Spleen (tissue), 11 donors: ENCODE measurements at regions not wholly inside any gene's neighbourhood (a gene's known extent, or its start where the extent isn't known, plus 50 kb on each side); places are given as distances from the start of the nearest gene placed in this dataset.

Experiments
- DNase-seq: peaks from one replicate; pipeline ENCODE4 v3.0.0-alpha.2; 2020
- H3K27ac ChIP-seq, 8 donors: fragments of 200-600 bp; sonication (generic) in 7 of 8; 1 replicate in 4 of 8; 2 replicates in 4 of 8; pipeline versions ENCODE4 v1.5.0 to v1.8.0; 2016 to 2021; ENCODE audit warnings: inconsistent platforms in 4 of 8, mild to moderate bottlenecking in 4 of 8, moderate library complexity in 1 of 8
- H3K27me3 ChIP-seq, 7 donors: fragments of 200-600 bp; sonication (generic) in 6 of 7; replicated peaks in 1 of 7; 1 replicate in 4 of 7; 2 replicates in 3 of 7; pipeline versions ENCODE4 v1.5.0 to v1.8.0; 2016 to 2021; ENCODE audit warnings: inconsistent platforms in 3 of 7, mild to moderate bottlenecking in 1 of 7
- H3K36me3 ChIP-seq, 6 donors: fragments of 200-600 bp; sonication (generic) in 5 of 6; 1 replicate in 4 of 6; 2 replicates in 2 of 6; pipeline versions ENCODE4 v1.5.0 to v1.8.0; 2016 to 2021; ENCODE audit warnings: inconsistent platforms in 2 of 6
- H3K4me1 ChIP-seq, 6 donors: fragments of 200-600 bp; sonication (generic) in 5 of 6; 1 replicate in 3 of 6; 2 replicates in 3 of 6; pipeline versions ENCODE4 v1.5.0 to v1.8.0; 2016 to 2021; ENCODE audit warnings: inconsistent platforms in 3 of 6
- H3K4me3 ChIP-seq, 8 donors: fragments of 200-600 bp; sonication (generic) in 7 of 8; 1 replicate in 4 of 8; 2 replicates in 4 of 8; pipeline versions ENCODE4 v1.5.0 to v1.8.0; 2016 to 2021; ENCODE audit warnings: inconsistent platforms in 4 of 8, mild to moderate bottlenecking in 4 of 8, moderate library complexity in 2 of 8
- H3K9me3 ChIP-seq, 8 donors: fragments of 200-600 bp; sonication (generic) in 7 of 8; 1 replicate in 4 of 8; 2 replicates in 4 of 8; pipeline versions ENCODE4 v1.5.0 to v1.8.0; 2016 to 2021; ENCODE audit warnings: inconsistent platforms in 4 of 8
- POLR2A ChIP-seq, 3 donors: fragments of 450-650 bp; IDR thresholded peaks; one replicate each; pipeline ENCODE4 v1.5.1; 2017; ENCODE audit warnings: antibody characterized with exemption in 3 of 3, mild to moderate bottlenecking in 1 of 3
- POLR2AphosphoS5 ChIP-seq, 3 donors: sonication (generic); formaldehyde crosslinking; IDR thresholded peaks; one replicate each; pipeline ENCODE4 v1.5.1; 2017; ENCODE audit warnings: antibody characterized with exemption in 3 of 3
- WGBS, 5 donors: extraction: QIAGEN DNeasy Blood & Tissue Kit in 3 of 5; methylation state at CpG; one replicate each; pipeline versions ENCODE4 v1.1.5 to v1.1.7; 2013 to 2018; 5-methylcytosine and 5-hydroxymethylcytosine counted together
- intact Hi-C: fragments of 100-400 bp; cut with DNase I; formaldehyde crosslinking; loops from one replicate; pipeline ENCODE4 v1.15.0; 2023; ENCODE audit warnings: low total_unique reads
- TF ChIP-seq, protein P1 (sequence below), 11 experiments: fragments of 200-600 bp in 7 of 11; fragments of 450-650 bp in 4 of 11; sonication (generic) in 4 of 11; IDR thresholded peaks in 8 of 11; conservative IDR thresholded peaks in 3 of 11; 1 replicate in 7 of 11; 2 replicates in 4 of 11; pipeline versions ENCODE4 v1.4.0 to v1.8.0; 2016 to 2021; ENCODE audit warnings: antibody characterized with exemption in 11 of 11, inconsistent platforms in 4 of 11, mild to moderate bottlenecking in 1 of 11
- donor health status: healthy with polysubstance abuse.
- donor health status: DM: no; HTN: no; CAD: no; lungs with moderate emphysema.
- donor health status: DM: no; HTN: no; CAD: no.
- donor health status: Bipolar disorder and iron deficiency.
- donor health status: healthy.
- donor health status: DM: no; HTN: no; CAD: no.
- donor health status: DM: yes; HTN: yes; CAD: no.

DNA sequence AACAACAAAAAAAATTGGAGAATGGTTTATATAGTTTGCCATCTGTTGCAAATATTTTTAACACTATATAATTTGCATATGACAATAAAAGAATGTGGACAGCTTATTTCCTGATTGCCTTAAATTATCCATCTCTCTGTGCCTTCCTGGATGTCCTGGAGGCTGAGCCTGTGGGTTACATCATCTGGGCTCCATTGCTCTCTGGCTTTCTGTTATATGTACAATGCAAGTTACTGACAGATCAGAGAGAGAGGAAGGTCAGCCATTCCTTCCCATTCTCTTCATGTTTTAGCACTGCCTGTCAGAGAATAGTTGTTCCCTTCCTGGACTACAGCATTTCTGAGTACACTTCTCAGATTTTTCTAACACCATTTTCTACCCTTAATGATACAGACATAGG, 758.3 kb upstream of the PCDH20 start:
- H3K27me3 ChIP-seq, result no peaks in the 10 kb centered on the region
- no peaks in the 10 kb centered on the region for H3K36me3 ChIP-seq
- no peak for TF ChIP-seq POLR2A (IDR thresholded peaks at IDR 0.05)
- TF ChIP-seq POLR2AphosphoS5 (IDR thresholded peaks at IDR 0.05), result no peak
- TF ChIP-seq, protein P1, sequence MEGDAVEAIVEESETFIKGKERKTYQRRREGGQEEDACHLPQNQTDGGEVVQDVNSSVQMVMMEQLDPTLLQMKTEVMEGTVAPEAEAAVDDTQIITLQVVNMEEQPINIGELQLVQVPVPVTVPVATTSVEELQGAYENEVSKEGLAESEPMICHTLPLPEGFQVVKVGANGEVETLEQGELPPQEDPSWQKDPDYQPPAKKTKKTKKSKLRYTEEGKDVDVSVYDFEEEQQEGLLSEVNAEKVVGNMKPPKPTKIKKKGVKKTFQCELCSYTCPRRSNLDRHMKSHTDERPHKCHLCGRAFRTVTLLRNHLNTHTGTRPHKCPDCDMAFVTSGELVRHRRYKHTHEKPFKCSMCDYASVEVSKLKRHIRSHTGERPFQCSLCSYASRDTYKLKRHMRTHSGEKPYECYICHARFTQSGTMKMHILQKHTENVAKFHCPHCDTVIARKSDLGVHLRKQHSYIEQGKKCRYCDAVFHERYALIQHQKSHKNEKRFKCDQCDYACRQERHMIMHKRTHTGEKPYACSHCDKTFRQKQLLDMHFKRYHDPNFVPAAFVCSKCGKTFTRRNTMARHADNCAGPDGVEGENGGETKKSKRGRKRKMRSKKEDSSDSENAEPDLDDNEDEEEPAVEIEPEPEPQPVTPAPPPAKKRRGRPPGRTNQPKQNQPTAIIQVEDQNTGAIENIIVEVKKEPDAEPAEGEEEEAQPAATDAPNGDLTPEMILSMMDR (IDR thresholded peaks at IDR 0.05 in 8 of 11, conservative IDR thresholded peaks at IDR 0.05 in 3 of 11), result no peak
- DNase-seq, result no peak
- H3K27ac ChIP-seq, result no peak overlapping the region
- no peaks in the 10 kb centered on the region for H3K4me1 ChIP-seq
- intact Hi-C loops, result no loop called here
- no peak overlapping the region for H3K4me3 ChIP-seq
- peaks cover 0 to 19% (median 8%) of the 10 kb centered on the region in 8 donors for H3K9me3 ChIP-seq

GRCh38 chr13:62171697-62172096, 756.0 kb upstream of the PCDH20 start:
- no peak overlapping the region for H3K4me3 ChIP-seq
- no peak overlapping the region for H3K27ac ChIP-seq
- TF ChIP-seq POLR2AphosphoS5 (IDR thresholded peaks at IDR 0.05) (no peak), POLR2A (IDR thresholded peaks at IDR 0.05) (no peak)
- TF ChIP-seq, protein P1 (IDR thresholded peaks at IDR 0.05 in 8 of 11, conservative IDR thresholded peaks at IDR 0.05 in 3 of 11), result no peak
- H3K27me3 ChIP-seq, result no peaks in the 10 kb centered on the region
- 90 to 96% (median 91%) methylated on average over 2 of the region's 2 CpGs for WGBS, 5 donors
- peaks cover 0 to 32% (median 2%) of the 10 kb centered on the region in 8 donors for H3K9me3 ChIP-seq
- H3K36me3 ChIP-seq, result no peaks in the 10 kb centered on the region
- no peaks in the 10 kb centered on the region for H3K4me1 ChIP-seq
- intact Hi-C loops, result no loop called here
- no peak for DNase-seq

- H3K27me3 ChIP-seq, result no peaks in the 10 kb centered on the region
- TF ChIP-seq POLR2AphosphoS5 (IDR thresholded peaks at IDR 0.05) (no peak), POLR2A (IDR thresholded peaks at IDR 0.05) (no peak)
- TF ChIP-seq, protein P1 (IDR thresholded peaks at IDR 0.05 in 8 of 11, conservative IDR thresholded peaks at IDR 0.05 in 3 of 11), result no peak
- H3K36me3 ChIP-seq, result no peaks in the 10 kb centered on the region
- intact Hi-C loops, result no loop called here
- H3K4me1 ChIP-seq, result no peaks in the 10 kb centered on the region
- DNase-seq, result no peak
- WGBS, 5 donors, result 89 to 96% (median 93%) methylated on average over 4 to 13 of the region's 13 CpGs
- H3K4me3 ChIP-seq, result no peak overlapping the region
- no peak overlapping the region for H3K27ac ChIP-seq
- H3K9me3 ChIP-seq, result peaks cover 0 to 32% (median 2%) of the 10 kb centered on the region in 8 donors
Measured at GRCh38 chr13:62168891-62169290, 753.2 kb upstream of the PCDH20 start.

DNA sequence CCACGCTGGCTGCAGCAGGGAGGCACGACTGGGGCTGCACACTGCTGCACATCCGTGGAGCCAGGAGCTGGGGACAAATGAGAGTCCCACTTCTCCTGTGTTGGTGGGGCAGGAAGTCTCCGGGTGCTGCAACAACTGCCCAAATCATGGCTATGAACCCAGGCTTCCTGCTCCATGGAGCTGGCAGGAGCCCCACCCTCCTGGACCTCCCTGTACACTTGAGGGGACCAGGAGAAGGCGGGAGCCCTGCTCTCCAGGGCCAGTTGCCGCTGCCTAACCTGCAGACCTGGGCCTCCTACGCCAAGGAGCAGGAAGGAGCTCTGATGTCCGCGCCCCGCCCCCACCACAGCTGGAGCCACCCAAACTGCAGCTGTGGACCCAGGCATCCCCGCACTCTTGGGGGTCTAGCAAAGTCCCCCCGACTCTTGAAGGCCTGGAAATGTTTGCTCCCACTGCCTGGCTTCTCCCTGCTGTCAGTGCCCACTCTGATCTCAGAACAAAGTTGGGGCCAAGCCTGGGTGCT, 752.1 kb upstream of the PCDH20 start:
- 79 to 90% (median 86%) methylated on average over 9 to 12 of the region's 12 CpGs for WGBS, 5 donors
- intact Hi-C loops, result no loop called here
- TF ChIP-seq POLR2AphosphoS5 (IDR thresholded peaks at IDR 0.05), result no peak
- no peak for TF ChIP-seq POLR2A (IDR thresholded peaks at IDR 0.05)
- TF ChIP-seq, protein P1 (IDR thresholded peaks at IDR 0.05 in 8 of 11, conservative IDR thresholded peaks at IDR 0.05 in 3 of 11), result no peak

More for the DNA sequence above, 752.1 kb upstream of the PCDH20 start:
- Histone ChIP-seq H3K4me3 (no peak overlapping the region), H3K36me3 (no peaks in the 10 kb centered on the region), H3K27me3 (no peaks in the 10 kb centered on the region), H3K4me1 (no peaks in the 10 kb centered on the region), H3K9me3 (peaks cover 0 to 37% (median 6%) of the 10 kb centered on the region in 8 donors), H3K27ac (no peak overlapping the region)
- DNase-seq, result no peak
